ENCODE measurements at regions not wholly inside any gene's neighbourhood (a gene's known extent, or its start where the extent isn't known, plus 50 kb on each side); places are given as distances from the start of the nearest gene placed in this dataset.
A peak's percentile ranks its signal among the peaks of the same experiment; 100 is the strongest.

DNA sequence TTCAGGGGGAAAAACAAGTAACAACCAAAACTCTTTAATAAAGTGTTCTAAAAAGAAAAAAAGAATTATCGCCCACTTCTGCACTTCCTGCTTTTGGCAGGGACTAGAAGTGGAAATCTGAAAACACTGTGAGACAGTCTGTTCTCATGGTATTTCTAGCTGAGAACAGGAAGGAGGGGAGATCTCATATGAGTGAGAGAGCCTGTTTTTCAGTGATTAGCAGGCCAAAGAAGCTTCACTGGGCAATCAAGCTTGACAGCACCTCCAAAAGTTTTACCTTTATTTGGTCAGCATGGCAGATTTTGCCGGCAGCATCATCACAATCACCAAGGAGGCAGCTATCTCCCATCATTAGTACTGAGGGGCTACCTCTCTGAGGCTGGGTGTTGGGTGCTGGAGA is 79.5 kb upstream of the ATXN1 start:
- TF ChIP-seq, protein P1, sequence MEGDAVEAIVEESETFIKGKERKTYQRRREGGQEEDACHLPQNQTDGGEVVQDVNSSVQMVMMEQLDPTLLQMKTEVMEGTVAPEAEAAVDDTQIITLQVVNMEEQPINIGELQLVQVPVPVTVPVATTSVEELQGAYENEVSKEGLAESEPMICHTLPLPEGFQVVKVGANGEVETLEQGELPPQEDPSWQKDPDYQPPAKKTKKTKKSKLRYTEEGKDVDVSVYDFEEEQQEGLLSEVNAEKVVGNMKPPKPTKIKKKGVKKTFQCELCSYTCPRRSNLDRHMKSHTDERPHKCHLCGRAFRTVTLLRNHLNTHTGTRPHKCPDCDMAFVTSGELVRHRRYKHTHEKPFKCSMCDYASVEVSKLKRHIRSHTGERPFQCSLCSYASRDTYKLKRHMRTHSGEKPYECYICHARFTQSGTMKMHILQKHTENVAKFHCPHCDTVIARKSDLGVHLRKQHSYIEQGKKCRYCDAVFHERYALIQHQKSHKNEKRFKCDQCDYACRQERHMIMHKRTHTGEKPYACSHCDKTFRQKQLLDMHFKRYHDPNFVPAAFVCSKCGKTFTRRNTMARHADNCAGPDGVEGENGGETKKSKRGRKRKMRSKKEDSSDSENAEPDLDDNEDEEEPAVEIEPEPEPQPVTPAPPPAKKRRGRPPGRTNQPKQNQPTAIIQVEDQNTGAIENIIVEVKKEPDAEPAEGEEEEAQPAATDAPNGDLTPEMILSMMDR (IDR thresholded peaks at IDR 0.05; ENCODE audit: unreplicated experiment): no peak
- Mint-ChIP-seq H3K27me3 (ENCODE audit: unreplicated experiment) (no peaks in the 10 kb centered on the region), H3K4me3 (ENCODE audit: low read depth, unreplicated experiment) (peak overlapping the region; percentile 58), H3K4me1 (ENCODE audit: low read depth, unreplicated experiment) (peaks cover 24% of the 10 kb centered on the region), H3K36me3 (ENCODE audit: insufficient read depth, unreplicated experiment) (no peaks in the 10 kb centered on the region), H3K27ac (ENCODE audit: unreplicated experiment) (peak overlapping the region; percentile 93), H3K9me3 (ENCODE audit: low read depth, unreplicated experiment) (no peaks in the 10 kb centered on the region)
- CTCF ChIA-PET: interaction anchor here (0.6 to 1.4 kb wide), 2 partner anchors 36 to 1228 kb away, joined by 3 read pairs; no protein-coding TSS in a partner anchor
- no TSS peak for BruUV-seq (replicated peaks)
- intact Hi-C loops (cut with micrococcal nuclease; ENCODE audit: unreplicated experiment): loop anchor here (5.0 to 10.0 kb wide), 2 partner anchors 73 to 124 kb away; no protein-coding TSS in a partner anchor
- DNase-seq: no peak

- intact Hi-C loops (cut with micrococcal nuclease; ENCODE audit: unreplicated experiment): loop anchor here (5.0 to 10.0 kb wide), 2 partner anchors 73 to 125 kb away; no protein-coding TSS in a partner anchor
- H3K4me1 Mint-ChIP-seq (ENCODE audit: low read depth, unreplicated experiment): peaks cover 24% of the 10 kb centered on the region
- CTCF ChIA-PET: no interaction called here
- no peaks in the 10 kb centered on the region for H3K27me3 Mint-ChIP-seq (ENCODE audit: unreplicated experiment)
- H3K27ac Mint-ChIP-seq (ENCODE audit: unreplicated experiment): peak overlapping the region; percentile 42
- no peak overlapping the region for H3K4me3 Mint-ChIP-seq (ENCODE audit: low read depth, unreplicated experiment)
- BruUV-seq (replicated peaks): no TSS peak
- DNase-seq: no peak
- H3K9me3 Mint-ChIP-seq (ENCODE audit: low read depth, unreplicated experiment): no peaks in the 10 kb centered on the region
- TF ChIP-seq, protein P1 (IDR thresholded peaks at IDR 0.05; ENCODE audit: unreplicated experiment): no peak
- H3K36me3 Mint-ChIP-seq (ENCODE audit: insufficient read depth, unreplicated experiment): no peaks in the 10 kb centered on the region
Observed at GRCh38 chr6:16840291-16840690, 79.0 kb upstream of the ATXN1 start.

DNA sequence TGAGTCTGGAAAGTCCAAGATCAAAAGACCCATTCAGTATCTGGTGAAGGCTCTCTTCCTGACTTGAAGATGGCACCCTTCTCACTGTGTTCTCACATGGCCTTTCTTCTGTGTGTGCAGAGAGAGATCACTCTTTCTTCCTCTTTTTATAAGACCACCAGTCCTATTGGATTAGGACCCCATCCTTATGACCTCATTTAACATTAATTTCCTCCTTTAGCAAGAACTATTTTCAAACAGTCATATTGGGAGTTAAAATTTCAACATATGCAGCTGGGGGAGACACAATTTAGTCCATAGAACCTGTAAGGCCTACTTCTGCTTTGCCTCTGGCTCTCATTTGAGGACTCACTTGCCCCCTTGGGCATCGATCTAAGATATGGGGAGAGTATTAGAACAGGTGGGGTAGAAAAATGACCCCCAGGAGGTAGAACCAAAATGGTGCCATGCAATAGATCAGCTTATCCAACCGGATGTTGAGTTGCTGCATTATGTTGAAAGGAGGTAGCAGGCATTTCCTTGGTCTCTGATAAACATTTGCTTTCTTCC is 78.4 kb upstream of the ATXN1 start:
- Mint-ChIP-seq H3K36me3 (ENCODE audit: insufficient read depth, unreplicated experiment) (no peaks in the 10 kb centered on the region), H3K4me3 (ENCODE audit: low read depth, unreplicated experiment) (no peak overlapping the region), H3K27ac (ENCODE audit: unreplicated experiment) (peak overlapping the region; percentile 42), H3K4me1 (ENCODE audit: low read depth, unreplicated experiment) (peaks cover 24% of the 10 kb centered on the region), H3K27me3 (ENCODE audit: unreplicated experiment) (no peaks in the 10 kb centered on the region), H3K9me3 (ENCODE audit: low read depth, unreplicated experiment) (no peaks in the 10 kb centered on the region)
- no TSS peak for BruUV-seq (replicated peaks)
- TF ChIP-seq, protein P1 (IDR thresholded peaks at IDR 0.05; ENCODE audit: unreplicated experiment): no peak
- intact Hi-C loops (cut with micrococcal nuclease; ENCODE audit: unreplicated experiment): loop anchor here (5.0 to 10.0 kb wide), 2 partner anchors 72 to 125 kb away; no protein-coding TSS in a partner anchor
- DNase-seq: no peak
- CTCF ChIA-PET: interaction anchor here (0.6 kb wide), 1 partner anchor 16 kb away, joined by 3 read pairs; no protein-coding TSS in a partner anchor

DNA sequence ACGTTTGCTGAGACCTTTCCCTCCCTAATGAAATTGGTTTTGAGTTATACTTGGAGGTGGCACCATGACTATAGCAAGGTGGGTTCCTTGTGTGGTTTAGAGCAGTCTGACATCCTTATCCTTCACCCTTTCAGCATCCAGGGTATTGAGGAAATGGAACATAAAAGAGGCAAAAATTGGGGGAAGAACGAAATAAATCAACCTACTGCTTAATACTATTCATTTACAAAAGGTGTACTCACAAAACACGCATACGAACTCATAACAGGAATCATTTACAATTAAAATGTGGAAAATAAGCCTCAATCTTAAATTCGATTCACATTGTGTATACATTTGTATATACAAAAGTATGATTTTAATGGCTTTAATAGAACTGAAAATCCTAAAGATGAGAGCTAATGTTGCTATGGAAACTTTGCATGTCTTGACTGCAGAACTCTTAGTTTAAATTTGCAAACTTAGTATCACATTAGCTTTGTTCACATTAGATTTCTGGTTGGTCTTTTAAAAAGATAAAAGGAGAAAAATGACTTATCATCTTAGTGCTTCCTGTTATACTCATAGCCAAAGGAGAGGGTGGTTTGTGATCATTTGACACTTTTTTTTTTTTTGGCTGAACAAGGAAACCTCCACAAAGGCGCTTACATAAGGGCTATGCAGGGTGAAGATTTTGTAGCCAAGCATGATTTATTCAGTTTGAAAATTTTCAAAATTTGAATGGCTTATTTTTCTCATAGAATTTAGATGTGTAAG is 76.1 kb upstream of the ATXN1 start:
- no peaks in the 10 kb centered on the region for H3K27me3 Mint-ChIP-seq (ENCODE audit: unreplicated experiment)
- H3K4me3 Mint-ChIP-seq (ENCODE audit: low read depth, unreplicated experiment): no peak overlapping the region
- H3K36me3 Mint-ChIP-seq (ENCODE audit: insufficient read depth, unreplicated experiment): no peaks in the 10 kb centered on the region

More for the DNA sequence above, 76.1 kb upstream of the ATXN1 start:
- intact Hi-C loops (cut with micrococcal nuclease; ENCODE audit: unreplicated experiment): no loop called here
- TF ChIP-seq, protein P1 (IDR thresholded peaks at IDR 0.05; ENCODE audit: unreplicated experiment): no peak
- Mint-ChIP-seq H3K9me3 (ENCODE audit: low read depth, unreplicated experiment) (no peaks in the 10 kb centered on the region), H3K27ac (ENCODE audit: unreplicated experiment) (no peak overlapping the region), H3K4me1 (ENCODE audit: low read depth, unreplicated experiment) (peaks cover 24% of the 10 kb centered on the region)
- DNase-seq: no peak
- CTCF ChIA-PET: no interaction called here
- no TSS peak for BruUV-seq (replicated peaks)

All from Calu3 (cell line).